LoVo (cell line): ENCODE measurements at regions not wholly inside any gene's neighbourhood (a gene's known extent, or its start where the extent isn't known, plus 50 kb on each side); places are given as distances from the start of the nearest gene placed in this dataset.

Experiments used
- DNase-seq: peaks from one replicate; pipeline ENCODE4 v3.0.0-alpha.2; 2016; ENCODE audit warnings: low spot score

- DNase-seq, result no peak
Observed at GRCh38 chr12:45669792-45670191, 59.7 kb upstream of the ARID2 start.

GRCh38 chr12:45670346-45671065 is 59.0 kb upstream of the ARID2 start:
- DNase-seq, result no peak

- DNase-seq, result no peak
Observed at GRCh38 chr12:45671254-45671653, 58.3 kb upstream of the ARID2 start.

- DNase-seq, result peak; percentile 61
Observed at GRCh38 chr12:45674181-45674977, 55.1 kb upstream of the ARID2 start.

GRCh38 chr12:45675534-45675933 is 54.0 kb upstream of the ARID2 start:
- DNase-seq, result no peak
